Activated T-cell treated with anti-CD3 and anti-CD28 coated beads for 1 hour (primary cell): ENCODE measurements at regions not wholly inside any gene's neighbourhood (a gene's known extent, or its start where the extent isn't known, plus 50 kb on each side); places are given as distances from the start of the nearest gene placed in this dataset.
"Not testable (repeated sequence)": the region's sequence is repeated elsewhere in the genome, so short reads cannot be mapped to it uniquely, and the experiment has no call there.

Source experiments
- DNase-seq: peaks from one replicate; pipeline ENCODE4 v3.0.0-alpha.2; 2020; ENCODE audit warnings: low read depth

- no peak for DNase-seq
These were observed 421.3 kb downstream of the BCOR start for GRCh38 chrX:39676434-39676833.

- DNase-seq = no peak
These were observed 420.2 kb downstream of the BCOR start for GRCh38 chrX:39677585-39677977.

- DNase-seq = no peak
These were observed 419.6 kb downstream of the BCOR start for GRCh38 chrX:39677978-39678791.

- no peak for DNase-seq
These were observed 418.8 kb downstream of the BCOR start for GRCh38 chrX:39678914-39679313.

GRCh38 chrX:39679497-39680157, 418.1 kb downstream of the BCOR start:
- no peak for DNase-seq

GRCh38 chrX:39681885-39682284, 415.9 kb downstream of the BCOR start:
- no peak for DNase-seq

GRCh38 chrX:39682778-39683177, 415.0 kb downstream of the BCOR start:
- no peak for DNase-seq

GRCh38 chrX:39688219-39688575, 409.6 kb downstream of the BCOR start:
- DNase-seq = no peak

- DNase-seq = no peak
These were observed 409.0 kb downstream of the BCOR start for GRCh38 chrX:39688576-39689375.

- no peak for DNase-seq
These were observed 408.2 kb downstream of the BCOR start for GRCh38 chrX:39689376-39690104.

- no peak for DNase-seq
These were observed 407.0 kb downstream of the BCOR start for GRCh38 chrX:39690541-39691415.

- no peak for DNase-seq
These were observed 406.0 kb downstream of the BCOR start for GRCh38 chrX:39691724-39692123.

- DNase-seq = no peak
These were observed 405.0 kb downstream of the BCOR start for GRCh38 chrX:39692796-39693195.

GRCh38 chrX:39693298-39693697, 404.5 kb downstream of the BCOR start:
- no peak for DNase-seq

GRCh38 chrX:39702636-39703035, 395.1 kb downstream of the BCOR start:
- not testable (repeated sequence) for DNase-seq

GRCh38 chrX:39703307-39703706, 394.5 kb downstream of the BCOR start:
- DNase-seq = no peak

- DNase-seq = no peak
These were observed 393.2 kb downstream of the BCOR start for GRCh38 chrX:39704590-39704989.

GRCh38 chrX:39705290-39705689, 392.5 kb downstream of the BCOR start:
- no peak for DNase-seq

- DNase-seq = no peak
These were observed 388.4 kb downstream of the BCOR start for GRCh38 chrX:39709364-39709763.

- DNase-seq = no peak
These were observed 387.9 kb downstream of the BCOR start for GRCh38 chrX:39709812-39710211.

- no peak for DNase-seq
These were observed 387.0 kb downstream of the BCOR start for GRCh38 chrX:39710776-39711175.
